Mucosa of descending colon (tissue), 3 donors: ENCODE measurements at regions not wholly inside any gene's neighbourhood (a gene's known extent, or its start where the extent isn't known, plus 50 kb on each side); places are given as distances from the start of the nearest gene placed in this dataset.

ENCODE experiments used
- ATAC-seq: fragments of 200-7000 bp; cut with Tn5 transposase; one replicate; pipeline ENCODE4 v1.9.1; 2020; ENCODE audit warnings: mild to moderate bottlenecking, moderate library complexity
- DNase-seq, 3 donors: peaks; one replicate each; pipeline ENCODE4 v3.0.0-alpha.2; 2020
- H3K36me3 ChIP-seq: fragments of 200-600 bp; one replicate; pipeline ENCODE4 v1.8.0; 2021; ENCODE audit warnings: low read depth, mild to moderate bottlenecking
- H3K4me1 ChIP-seq: fragments of 200-600 bp; one replicate; pipeline ENCODE4 v1.8.0; 2021; ENCODE audit warnings: low read depth, mild to moderate bottlenecking
- H3K4me3 ChIP-seq: fragments of 200-600 bp; one replicate; pipeline ENCODE4 v1.8.0; 2021; ENCODE audit warnings: mild to moderate bottlenecking
- H3K9me3 ChIP-seq: fragments of 200-600 bp; one replicate; pipeline ENCODE4 v1.8.0; 2021; ENCODE audit warnings: mild to moderate bottlenecking
- intact Hi-C, 2 donors: fragments of 100-400 bp; cut with DNase I in 1 of 2; cut with micrococcal nuclease in 1 of 2; formaldehyde crosslinking; loops; one replicate each; pipeline versions ENCODE4 v1.11.0 to v1.11.1; 2022; cut with DNase I, micrococcal nuclease
- TF ChIP-seq, protein P1 (sequence below): fragments of 200-600 bp; IDR thresholded peaks from one replicate; pipeline ENCODE4 v1.8.0; 2022; ENCODE audit warnings: antibody characterized with exemption, mild to moderate bottlenecking
- donor health status: DM: no; HTN: no; CAD: no; lungs with moderate emphysema.
- donor health status: DM: no; HTN: no; CAD: no.
- donor health status: DM: no; HTN: yes; CAD: no.

DNA sequence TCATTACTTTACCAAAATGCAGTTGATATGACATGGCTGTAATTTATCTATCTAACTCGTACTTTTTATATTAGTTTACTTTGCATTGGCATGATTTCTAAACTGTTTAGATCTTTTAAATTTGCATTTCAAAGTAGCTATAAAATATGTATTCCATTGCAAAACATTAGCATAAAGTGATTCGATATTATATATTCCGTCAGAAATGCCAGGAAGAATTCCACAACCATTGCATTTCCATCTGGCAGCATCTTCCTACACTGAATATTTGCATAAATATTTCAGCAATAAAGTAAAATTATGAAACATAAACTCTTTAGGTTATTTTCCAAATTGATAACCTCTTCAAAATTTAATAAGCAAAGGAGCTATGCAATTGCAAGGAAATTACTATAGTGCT is 546.6 kb downstream of the MFSD1 start:
- intact Hi-C loops, result no loop called here

GRCh38 chr3:159356606-159357005 is 554.8 kb downstream of the MFSD1 start:
- TF ChIP-seq, protein P1, sequence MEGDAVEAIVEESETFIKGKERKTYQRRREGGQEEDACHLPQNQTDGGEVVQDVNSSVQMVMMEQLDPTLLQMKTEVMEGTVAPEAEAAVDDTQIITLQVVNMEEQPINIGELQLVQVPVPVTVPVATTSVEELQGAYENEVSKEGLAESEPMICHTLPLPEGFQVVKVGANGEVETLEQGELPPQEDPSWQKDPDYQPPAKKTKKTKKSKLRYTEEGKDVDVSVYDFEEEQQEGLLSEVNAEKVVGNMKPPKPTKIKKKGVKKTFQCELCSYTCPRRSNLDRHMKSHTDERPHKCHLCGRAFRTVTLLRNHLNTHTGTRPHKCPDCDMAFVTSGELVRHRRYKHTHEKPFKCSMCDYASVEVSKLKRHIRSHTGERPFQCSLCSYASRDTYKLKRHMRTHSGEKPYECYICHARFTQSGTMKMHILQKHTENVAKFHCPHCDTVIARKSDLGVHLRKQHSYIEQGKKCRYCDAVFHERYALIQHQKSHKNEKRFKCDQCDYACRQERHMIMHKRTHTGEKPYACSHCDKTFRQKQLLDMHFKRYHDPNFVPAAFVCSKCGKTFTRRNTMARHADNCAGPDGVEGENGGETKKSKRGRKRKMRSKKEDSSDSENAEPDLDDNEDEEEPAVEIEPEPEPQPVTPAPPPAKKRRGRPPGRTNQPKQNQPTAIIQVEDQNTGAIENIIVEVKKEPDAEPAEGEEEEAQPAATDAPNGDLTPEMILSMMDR, result no peak
- H3K9me3 ChIP-seq, result no peaks in the 10 kb centered on the region
- DNase-seq (no peak), ATAC-seq (no peak)
- no peak overlapping the region for H3K4me3 ChIP-seq
- no peaks in the 10 kb centered on the region for H3K36me3 ChIP-seq
- intact Hi-C loops, result no loop called here
- no peaks in the 10 kb centered on the region for H3K4me1 ChIP-seq

More for the DNA sequence above, 546.6 kb downstream of the MFSD1 start:
- Histone ChIP-seq H3K36me3 (no peaks in the 10 kb centered on the region), H3K4me3 (no peak overlapping the region), H3K4me1 (no peaks in the 10 kb centered on the region), H3K9me3 (no peaks in the 10 kb centered on the region)
- TF ChIP-seq, protein P1, result no peak
- ATAC-seq (no peak), DNase-seq (no peak)

DNA sequence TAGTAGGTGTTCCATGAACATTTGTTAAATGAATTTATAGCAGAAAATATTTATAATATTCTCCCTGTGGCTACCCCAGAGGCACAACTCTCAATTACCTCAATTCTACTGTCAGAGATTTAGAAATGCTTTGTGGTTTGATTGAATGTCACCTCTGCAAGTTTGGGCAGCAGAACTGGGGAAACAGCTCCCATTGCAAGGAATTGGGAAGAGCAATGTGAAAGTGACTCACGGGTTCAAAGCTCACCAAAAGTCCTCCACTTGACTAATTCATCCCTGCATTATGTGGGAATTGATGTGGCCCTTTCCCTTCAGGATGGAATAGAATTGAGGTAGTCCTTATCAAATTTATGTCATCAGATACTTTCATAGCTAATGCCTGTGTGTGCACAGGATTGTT is 562.7 kb downstream of the MFSD1 start:
- TF ChIP-seq, protein P1, result no peak
- no peaks in the 10 kb centered on the region for H3K36me3 ChIP-seq
- DNase-seq, result no peak
- H3K4me3 ChIP-seq, result no peak overlapping the region
- no peak for ATAC-seq
- no peaks in the 10 kb centered on the region for H3K9me3 ChIP-seq
- no peaks in the 10 kb centered on the region for H3K4me1 ChIP-seq
- intact Hi-C loops, result no loop called here

DNA sequence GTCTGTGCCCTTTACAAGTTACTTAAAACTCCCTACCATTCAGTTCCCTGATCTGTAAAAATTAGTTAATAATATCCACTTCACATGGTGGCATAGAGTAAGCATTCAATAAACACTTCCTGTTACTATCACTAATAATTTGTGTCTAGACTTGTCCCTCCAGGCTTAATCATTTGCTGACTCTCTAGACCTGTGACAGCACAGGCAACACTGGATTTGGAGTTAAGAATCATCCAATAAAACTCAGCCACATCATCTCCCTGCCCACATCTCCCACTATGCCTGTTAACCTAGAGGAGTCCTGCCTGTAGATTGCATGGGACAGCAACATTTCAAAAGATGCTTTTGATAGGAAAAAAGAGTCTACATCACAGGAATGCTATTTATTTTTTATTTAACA is 564.6 kb downstream of the MFSD1 start:
- H3K4me1 ChIP-seq, result no peaks in the 10 kb centered on the region
- DNase-seq (no peak), ATAC-seq (no peak)
- H3K36me3 ChIP-seq, result no peaks in the 10 kb centered on the region
- H3K4me3 ChIP-seq, result no peak overlapping the region
- intact Hi-C loops, result no loop called here
- TF ChIP-seq, protein P1, result no peak
- no peaks in the 10 kb centered on the region for H3K9me3 ChIP-seq

DNA sequence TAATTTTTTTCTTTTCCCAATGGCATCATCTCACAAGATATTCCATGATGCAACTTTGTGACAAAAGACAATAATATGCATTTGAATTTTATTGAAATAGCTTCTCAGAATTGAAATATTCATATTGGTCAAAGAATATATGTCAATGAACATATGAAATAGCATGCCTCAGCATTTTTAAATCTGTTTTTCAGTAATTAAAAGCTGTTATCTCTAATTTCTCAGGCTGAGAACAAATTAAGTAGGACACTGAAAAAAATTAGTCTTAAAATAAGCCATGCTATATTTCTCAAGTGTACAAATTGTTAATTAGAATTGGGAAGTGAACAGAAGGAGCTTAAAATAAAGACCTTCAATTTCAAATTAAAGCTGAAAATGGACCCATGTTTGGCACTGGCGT is 570.1 kb downstream of the MFSD1 start:
- Histone ChIP-seq H3K4me1 (no peaks in the 10 kb centered on the region), H3K9me3 (no peaks in the 10 kb centered on the region), H3K36me3 (no peaks in the 10 kb centered on the region), H3K4me3 (no peak overlapping the region)
- TF ChIP-seq, protein P1, result no peak
- DNase-seq, result no peak
- no peak for ATAC-seq
- intact Hi-C loops, result no loop called here
